HG02759 (cell line): ENCODE measurements at regions not wholly inside any gene's neighbourhood (a gene's known extent, or its start where the extent isn't known, plus 50 kb on each side); places are given as distances from the start of the nearest gene placed in this dataset.
"Not testable (repeated sequence)": the region's sequence is repeated elsewhere in the genome, so short reads cannot be mapped to it uniquely, and the experiment has no call there.

Experiments
- ATAC-seq: cut with Tn5 transposase; IDR thresholded peaks from one replicate; pipeline ENCODE4 v1.9.1; 2021; ENCODE audit warnings: mild to moderate bottlenecking, moderate library complexity; ENCODE audit not compliant: unreplicated experiment

DNA sequence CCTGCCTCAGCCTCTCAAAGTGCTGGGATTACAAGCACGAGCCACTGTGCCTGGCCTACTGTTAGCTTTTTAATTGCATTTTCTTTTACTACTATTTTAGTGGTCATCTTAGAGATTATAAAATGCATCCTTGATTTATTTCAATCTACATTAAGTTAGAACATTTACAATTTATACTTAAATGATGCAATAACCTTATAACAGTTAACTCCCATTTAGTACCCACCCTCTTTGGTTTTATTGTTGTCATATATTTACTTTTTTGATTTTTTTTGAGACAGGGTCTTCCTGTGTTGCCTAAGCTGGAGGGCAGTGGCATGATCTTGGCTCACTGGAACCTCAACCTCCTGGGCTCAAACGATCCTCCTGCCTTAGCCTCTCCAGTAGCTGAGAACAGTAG is 77.3 kb downstream of the PPCDC start:
- ATAC-seq = no peak

DNA sequence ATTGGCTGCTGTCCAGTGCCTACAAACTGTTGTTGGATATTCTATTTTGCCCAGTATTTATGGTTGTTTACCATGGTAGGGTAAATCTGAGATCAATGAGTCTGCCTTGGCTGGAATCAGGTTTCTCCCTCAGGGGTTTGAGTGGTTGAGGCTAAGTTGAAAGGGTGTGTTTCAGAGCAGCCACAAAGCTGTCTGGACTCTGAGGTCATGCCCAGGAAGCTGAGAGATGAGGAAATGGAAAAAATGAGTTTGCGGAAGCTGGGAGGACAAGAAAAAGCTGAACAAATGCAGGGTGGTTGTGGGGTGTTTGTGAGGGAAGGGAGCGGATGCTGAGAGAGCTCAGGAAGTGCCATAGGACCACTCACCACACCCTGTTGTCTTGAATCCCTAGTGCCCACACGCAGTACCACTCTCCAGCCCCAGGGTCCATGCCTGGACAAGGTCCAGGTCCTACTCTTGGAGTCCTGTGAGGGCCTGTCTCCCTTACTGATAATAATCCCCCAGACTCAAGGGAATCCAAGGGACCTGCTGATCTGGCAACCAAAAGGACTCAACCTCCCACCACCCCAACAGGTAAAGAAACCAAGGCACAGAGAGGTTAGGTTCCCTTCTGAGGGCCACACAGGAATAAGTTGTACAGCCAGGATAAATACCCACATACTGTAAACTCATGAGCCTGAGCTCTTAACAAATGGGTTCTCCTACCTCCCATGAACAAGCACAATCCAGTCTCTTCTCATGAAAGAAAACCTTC is 81.6 kb downstream of the PPCDC start:
- ATAC-seq = peak; percentile 53

DNA sequence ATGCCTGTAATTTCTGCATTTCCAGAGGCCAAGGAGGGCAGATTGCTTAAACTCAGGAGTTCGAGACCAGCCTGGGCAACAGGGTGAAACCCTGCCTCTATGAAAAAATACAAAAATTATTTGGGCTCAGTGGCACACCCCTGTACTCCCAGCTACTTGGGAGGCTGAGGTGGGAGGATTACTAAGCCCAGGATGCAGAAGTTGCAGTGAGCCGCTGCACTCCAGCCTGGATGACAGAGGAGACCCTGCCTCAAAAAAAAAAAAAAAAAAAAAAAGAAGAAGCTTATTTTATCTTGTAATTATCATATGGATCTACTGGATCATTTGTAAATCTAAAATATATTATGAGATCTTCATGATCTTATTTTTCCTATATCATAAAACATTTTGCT is 84.1 kb downstream of the PPCDC start:
- ATAC-seq = no peak

DNA sequence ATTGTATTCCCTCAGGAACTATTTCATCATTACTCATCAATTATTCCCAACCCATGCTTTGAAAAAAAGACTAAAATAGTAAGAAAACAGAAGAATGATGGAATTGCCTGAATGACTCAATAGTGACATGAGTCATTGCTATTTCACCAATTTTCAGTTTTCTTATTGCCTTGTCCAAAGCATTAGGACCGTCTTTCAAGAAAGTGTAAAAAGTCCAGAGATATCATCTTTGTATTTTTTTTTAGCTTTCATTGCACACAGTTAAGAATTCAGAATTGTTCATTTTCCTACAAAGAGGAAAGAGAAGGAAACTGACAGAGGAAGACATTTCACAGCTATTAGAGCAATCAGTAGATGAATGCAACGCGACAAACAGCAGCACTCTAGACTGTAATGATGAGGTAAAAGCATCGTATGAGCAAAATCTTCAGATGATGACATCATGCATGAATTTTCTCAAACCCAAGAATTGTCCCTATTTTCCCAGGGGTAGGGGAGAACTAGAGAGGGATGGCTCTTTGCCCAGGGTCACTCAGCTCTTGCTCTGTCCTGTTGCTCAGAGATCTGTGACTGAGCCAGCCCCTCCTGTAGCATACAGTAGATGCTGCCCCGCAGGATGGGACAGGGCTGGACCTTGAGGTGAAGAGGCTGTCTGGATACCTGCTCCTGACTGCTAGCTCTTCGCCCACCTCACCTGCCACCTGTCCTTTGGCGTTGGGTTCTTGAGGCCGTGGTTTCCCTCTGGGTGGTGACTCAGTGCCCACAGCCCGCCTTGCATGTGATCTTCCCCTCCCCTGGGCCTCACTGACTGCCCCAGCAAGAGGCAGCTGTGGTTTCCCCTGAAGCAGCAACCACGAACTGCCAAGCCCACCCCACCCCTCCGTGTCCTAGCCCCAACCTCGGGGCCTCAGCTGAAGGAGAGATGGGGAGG is 84.8 kb downstream of the PPCDC start:
- peak; percentile 33 for ATAC-seq

DNA sequence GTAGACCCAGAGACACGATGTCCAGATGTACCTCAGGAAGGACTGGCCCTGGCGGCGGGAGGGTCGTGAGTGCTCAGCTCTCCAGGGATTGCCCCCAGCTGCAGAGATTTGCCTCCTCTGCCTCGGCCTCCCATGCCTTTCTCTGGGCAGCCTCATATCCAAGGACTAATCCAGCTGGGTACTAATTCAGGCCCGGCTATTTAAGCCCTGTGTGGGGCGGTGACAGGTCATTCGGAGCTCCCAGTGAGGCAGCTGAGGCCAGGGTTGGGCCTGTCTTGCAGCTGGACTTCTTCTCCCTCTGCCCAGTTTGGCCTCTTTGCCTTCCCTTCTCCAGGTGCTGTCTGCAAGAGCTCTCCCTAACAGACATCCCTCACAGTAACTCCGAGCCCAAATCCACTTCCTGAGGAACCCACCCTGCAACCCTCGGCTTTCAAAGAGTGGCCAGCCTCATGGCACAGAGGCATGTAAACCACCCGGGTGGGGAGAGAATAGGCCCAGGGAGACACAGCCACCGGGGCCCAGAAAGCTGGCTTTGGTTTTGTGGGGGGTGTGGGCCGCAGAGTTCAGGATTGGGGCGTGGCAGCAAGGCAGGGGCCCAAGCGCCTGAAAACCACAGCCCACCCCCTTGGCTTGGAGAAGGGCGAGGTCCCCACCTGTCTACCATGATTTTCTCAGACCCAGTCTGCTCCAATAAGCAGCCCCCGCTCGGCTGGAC is 85.8 kb downstream of the PPCDC start:
- no peak for ATAC-seq

DNA sequence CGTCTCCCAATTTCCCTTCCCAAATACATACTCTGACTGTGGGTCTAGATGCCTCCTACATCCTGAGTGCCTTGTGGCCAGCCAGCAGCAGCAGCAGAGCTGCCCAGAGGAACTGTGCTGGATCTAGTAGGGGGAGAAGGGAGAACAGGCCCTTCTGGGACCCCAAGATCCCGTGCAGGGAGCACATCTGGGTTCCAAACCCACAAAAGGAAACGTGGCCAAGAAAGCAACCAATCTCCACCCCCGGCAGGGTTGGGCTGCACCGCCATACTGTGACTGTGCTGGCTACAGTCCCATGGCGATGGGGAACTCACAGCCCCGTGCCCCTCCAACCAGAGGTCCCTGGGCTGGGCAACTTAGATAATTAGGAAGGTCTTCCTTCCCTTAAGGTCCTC is 86.3 kb downstream of the PPCDC start:
- ATAC-seq = no peak

DNA sequence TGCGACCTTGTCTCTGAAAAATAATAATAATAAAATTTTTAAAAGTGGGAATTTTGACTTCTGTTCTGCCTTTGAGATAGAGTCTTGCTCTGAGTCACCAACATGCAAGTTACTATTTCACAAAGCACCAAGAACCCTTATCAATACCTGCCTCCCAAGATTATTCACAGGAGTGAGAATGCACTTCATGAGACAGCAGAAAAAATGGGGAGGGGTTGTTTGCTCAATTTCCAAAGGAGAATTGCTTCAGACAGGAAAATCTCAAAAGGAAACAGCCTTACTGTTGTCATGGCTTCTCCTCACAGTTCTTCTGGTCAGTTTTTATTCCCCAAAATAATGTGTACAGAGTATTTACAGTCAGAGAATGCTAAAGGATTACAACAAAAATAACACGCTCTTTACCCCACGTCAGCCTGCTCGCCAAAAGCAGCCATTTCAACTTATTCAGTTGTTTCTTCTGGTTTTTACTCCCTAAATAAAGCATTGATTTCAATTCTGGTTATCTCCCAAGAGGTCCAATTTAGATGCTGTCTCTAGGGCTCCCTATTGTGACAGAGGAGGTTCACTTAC is 89.0 kb downstream of the PPCDC start:
- no peak for ATAC-seq

DNA sequence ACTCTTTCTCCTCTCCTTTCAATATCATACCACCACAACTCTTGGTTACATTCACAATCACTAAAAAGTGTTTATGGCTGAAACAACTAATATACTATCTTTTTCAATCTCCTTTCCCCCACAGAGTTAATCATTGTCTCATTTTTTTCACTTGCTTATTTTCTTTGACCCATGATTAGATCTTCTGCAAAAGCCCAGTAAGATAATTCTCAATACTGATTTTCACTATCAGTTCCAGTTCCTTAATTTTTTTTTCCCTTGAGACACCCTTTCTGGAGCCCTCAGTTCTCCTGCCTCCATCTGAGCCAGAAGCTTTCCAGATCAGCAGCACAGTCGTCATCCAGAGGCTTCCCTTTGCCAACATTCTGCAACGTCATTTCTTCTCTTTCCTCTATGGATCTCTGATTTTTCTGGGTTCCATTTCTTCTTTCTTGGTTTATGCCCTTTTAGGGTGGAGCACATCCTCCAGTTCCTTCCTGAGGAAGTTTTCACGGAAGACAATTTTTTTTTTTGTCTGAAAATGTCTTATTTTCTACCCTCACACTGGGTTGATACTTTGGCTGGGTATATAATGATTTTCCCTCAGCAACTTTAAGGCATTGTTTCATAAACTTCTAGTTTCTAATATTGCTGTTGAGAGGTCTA is 88.7 kb upstream of the C15orf39 start:
- ATAC-seq = peak; percentile 65

DNA sequence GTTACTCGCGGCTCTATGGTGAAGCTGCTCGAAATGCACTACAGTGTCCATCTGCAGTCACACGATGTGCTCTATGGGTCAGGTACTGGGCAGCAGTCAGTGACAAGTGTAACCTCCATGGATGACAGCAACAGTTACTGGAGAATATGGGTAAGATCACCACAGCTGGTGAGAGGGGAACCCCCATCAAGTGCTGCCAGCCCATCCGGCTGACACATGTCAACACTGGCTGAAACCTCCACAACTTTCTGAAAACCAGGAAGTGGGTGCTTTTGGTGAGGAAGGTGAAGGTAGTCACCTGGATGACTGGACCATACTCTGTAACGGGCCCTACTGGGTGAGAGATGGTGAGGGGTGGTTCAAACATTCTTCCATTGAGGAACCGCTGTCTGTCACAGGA is 87.4 kb upstream of the C15orf39 start:
- ATAC-seq = no peak

DNA sequence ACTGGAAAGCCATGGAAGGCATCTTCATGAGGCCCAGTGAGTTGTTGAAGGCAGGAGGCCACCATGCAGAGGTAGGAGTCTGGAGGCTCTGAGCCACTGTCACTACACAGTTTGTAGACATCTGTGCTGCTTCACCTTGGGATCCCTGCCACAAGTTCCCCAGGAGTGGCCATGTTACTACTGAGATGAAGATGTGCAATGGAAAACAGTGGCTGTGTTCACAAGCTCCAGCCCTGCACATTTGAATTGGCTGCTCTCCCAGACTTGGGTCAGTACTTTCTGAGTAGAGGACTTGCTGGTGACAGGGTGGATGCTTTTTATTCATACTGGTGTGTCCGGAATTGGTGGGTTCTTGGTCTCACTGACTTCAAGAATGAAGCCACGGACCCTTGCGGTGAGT is 86.9 kb upstream of the C15orf39 start:
- ATAC-seq = no peak

DNA sequence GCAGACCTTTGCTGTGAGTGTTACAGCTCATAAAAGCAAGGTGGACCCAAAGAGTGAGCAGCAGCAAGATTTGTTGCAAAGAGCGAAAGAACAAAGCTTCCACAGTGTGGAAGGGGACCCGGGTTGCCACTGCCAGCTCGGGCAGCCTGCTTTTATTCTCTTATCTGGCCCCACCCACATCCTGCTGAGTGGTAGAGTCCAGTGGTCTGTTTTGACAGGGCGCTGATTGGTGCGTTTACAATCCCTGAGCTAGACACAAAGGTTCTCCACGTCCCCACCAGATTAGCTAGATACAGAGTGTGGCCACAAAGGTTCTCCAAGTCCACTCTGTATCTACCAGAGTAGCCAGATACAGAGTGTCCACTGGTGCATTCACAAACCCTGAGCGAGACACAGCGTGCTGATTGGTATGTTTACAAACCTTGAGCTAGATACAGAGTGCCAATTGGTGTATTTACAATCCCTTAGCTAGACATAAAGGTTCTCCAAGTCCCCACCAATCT is 86.2 kb upstream of the C15orf39 start:
- ATAC-seq = not testable (repeated sequence)

DNA sequence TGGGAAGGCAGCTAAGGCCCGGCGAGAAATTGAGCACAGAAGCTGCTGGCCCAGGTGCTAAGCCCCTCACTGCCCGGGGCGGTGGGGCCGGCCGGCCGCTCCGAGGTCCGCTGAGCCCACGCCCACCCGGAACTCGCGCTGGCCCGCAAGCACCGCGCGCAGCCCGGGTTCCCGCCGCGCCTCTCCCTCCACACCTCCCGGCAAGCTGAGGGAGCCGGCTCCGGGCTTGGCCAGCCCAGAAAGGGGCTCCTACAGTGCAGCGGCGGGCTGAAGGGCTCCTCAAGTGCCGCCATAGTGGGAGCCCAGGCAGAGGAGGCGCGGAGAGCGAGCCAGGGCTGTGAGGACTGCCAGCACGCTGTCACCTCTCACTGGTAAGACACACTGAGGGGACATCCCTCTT is 85.5 kb upstream of the C15orf39 start:
- not testable (repeated sequence) for ATAC-seq

DNA sequence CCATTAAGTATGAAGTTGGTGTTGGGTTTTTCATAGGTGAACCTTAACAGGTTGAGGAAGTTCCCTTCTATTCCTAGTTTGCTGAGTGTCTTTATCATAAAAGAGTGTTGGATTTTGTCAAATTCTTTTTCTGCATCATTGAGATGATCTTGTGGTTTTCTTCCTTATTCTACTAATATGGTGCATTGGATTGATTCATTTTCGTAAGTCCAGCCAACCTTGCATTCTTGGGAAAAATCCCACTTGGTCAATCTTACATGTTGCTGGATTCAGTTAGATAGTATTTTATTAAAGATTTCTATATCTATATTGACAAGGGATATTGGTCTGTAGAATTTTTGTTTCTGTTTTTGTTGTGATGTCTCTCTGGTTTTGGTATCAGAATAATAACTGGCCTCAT is 83.7 kb upstream of the C15orf39 start:
- no peak for ATAC-seq

DNA sequence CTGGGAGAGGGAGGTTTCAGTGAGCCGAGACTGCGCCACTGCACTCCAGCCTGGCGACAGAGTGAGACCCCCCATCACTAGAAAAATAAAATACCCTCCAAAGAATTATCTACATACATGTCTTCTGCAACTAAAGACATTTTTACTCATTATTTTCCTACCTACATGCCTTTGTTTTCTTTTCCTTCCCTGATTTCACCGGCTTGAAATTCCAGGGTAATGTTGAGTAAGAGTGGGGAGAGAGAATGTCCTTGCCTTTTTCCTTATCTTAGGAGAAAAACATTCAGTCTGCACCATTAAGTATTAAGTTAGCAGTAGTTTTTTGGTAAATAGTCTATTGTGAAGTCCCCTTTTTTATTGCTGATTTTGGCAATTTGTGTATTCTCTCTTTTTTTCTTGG is 82.4 kb upstream of the C15orf39 start:
- not testable (repeated sequence) for ATAC-seq

DNA sequence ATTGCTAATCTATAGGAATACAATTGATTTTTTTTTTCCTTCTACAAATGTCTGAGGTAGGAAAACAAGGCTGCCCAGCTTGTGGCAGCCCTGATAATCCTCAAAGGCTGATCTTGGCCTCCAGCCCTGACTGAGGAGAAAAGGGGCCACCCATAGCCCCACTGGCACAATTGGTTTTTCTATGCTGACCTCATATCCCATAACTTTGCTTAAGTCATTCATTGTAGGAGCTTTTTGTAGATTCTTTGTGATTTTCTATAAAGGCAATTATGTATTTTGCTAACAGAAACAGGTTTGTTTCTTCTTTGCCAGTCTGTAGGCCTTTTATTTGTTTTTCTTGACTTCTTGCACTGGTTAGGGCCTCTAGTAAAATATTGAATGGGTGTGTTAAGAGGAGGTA is 80.2 kb upstream of the C15orf39 start:
- ATAC-seq = no peak

DNA sequence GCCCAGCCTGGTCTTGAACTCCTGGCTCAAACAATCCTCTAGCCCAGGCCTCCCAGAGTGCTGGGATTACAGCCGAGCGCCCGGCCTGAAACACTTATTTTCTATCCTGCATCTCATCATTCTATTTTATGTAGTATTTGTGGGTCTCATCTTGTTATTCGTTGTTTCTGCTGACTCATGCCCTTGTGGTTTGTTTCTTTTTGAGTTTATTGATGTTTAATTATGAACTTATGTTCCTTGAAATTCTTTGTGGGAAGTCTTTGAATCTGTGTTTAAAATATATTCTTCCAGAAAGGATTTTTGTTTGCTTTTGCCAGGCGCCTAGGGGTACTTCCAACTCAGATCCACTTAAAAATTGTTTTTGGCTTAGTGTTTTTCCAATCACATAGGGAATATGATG is 78.3 kb upstream of the C15orf39 start:
- no peak for ATAC-seq

DNA sequence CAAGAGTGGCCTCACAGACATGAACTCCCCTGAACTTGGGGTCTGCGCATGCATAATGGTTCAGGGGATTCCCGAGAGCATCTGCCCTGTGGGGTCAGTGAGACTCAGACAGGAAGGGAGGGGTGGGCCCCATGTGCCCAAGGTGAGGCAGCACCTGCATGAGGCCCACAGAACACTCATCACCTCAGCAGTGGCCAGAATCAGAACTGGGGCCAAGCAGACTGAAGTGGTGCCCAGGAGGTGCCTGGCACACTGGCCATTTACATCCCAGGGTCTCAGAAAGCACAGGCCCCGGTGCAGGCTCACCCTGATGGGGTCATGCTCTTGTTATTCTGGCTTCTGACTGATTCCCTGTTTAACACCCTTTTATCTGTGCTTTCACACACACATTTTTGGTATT is 77.4 kb upstream of the C15orf39 start:
- not testable (repeated sequence) for ATAC-seq

DNA sequence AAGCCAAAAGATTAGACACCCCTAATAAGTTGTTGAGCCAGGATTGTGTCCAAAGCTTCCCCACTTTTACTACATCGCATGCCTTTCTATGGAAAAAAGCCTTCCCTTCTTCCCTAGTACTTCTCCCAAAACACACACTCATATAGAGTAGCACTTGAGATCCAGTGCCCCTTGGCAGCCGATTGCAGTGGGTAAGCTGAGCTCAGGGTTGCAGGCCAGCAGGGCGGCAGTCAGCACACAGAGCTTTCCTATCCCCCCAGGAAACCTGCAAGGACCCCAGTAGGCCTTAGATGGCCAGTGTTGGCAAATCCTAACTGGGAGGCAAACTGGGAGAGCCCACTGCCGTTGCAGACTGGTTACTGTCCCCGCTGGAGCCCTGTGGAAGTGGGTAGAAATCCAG is 75.7 kb upstream of the C15orf39 start:
- no peak for ATAC-seq

DNA sequence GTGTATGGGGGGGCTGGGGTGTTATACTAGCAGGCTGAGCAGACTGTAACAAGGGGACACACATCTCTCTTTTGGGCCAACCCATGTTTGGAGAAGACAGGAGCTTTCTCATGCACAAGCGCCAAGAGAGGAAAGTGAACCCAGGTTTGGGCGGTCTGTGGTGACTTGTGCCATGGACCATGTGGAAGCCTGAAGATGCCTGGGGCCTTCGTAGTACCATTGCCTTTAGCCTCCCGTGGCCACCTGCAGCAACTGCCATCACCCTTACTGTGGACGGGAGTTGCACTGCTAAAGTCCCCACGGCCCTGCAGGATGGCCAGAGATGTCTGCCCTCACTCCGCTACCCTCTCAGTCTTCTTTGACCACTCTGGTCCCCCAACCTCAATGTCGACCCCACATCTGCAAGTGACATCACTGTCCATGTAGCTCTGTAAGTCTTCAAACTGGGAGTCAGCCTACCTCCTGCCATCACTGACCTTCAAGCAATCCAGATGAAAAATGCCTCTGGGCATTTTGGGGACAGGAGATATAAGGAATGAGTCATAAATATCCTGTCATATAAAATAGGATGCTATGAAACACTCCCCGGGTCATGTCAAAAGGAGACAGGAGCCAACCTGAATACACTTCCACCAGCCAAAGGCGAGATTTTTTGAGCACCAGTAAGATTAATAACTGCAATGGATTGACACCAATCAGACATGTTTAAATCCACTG is 74.7 kb upstream of the C15orf39 start:
- ATAC-seq = no peak

DNA sequence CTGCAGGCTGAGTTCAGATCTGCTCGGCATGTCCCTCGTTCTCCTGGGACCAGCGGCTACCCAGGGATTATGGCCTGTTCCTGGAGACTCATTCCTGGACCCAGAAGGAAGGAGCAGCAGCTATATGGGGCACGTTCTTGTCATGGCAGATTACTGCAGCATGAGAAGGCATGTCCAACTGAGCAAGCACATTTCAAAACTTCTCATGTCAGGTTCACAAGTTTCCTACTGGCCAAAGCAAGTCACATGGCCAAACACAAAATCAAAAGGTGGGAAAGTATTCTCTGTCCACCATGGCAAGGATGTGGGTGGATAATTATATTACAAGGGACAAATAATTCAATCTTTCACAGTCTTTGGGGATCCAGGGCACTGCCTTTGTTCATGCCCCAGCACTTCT is 71.9 kb upstream of the C15orf39 start:
- no peak for ATAC-seq
